Upper lobe of left lung (tissue), 4 donors: ENCODE measurements at regions not wholly inside any gene's neighbourhood (a gene's known extent, or its start where the extent isn't known, plus 50 kb on each side); places are given as distances from the start of the nearest gene placed in this dataset.

Source experiments
- POLR2A ChIP-seq, 4 donors: fragments of 450-650 bp; IDR thresholded peaks; one replicate each; pipeline ENCODE4 v1.5.1; 2016 to 2017; ENCODE audit warnings: antibody characterized with exemption in 4 of 4, mild to moderate bottlenecking in 2 of 4
- TF ChIP-seq, protein P1 (sequence below), 6 experiments: fragments of 450-650 bp in 4 of 6; fragments of 200-600 bp in 2 of 6; sonication (generic) in 2 of 6; IDR thresholded peaks; one replicate each; pipeline ENCODE4 v1.5.1; 2016 to 2019; ENCODE audit warnings: antibody characterized with exemption in 6 of 6

DNA sequence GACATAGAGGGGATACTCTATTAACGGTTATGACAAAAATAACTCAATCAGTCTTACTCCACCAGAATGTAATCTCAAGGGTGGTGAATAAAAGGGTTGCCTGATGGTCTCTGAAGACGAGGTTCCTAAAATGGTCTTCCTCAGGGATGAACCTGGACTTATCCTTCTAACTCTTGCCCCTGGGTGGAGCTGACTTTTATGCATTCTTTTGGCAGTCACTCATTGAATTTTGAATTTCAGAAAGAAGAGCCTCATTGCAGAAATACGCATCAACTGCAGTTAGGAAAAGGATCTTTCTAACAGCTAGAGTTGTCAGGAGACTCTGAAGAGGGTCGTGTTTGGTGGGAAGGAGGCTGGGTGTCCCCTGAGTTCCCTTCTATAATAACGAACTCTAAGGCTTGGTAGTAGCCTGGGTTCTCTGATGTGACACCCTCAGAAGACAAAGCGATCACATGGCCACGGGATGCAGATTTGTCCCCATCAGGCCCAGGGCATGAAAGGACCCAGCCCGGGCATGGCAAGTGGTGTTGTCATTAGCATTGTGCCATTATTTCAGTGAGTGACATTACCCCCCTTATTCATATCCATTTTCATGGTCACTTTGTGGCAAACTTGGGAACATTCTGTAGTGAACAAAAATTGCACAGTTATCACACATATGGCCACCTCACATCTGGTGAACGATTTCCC, 58.6 kb upstream of the JCAD start:
- TF ChIP-seq, protein P1, sequence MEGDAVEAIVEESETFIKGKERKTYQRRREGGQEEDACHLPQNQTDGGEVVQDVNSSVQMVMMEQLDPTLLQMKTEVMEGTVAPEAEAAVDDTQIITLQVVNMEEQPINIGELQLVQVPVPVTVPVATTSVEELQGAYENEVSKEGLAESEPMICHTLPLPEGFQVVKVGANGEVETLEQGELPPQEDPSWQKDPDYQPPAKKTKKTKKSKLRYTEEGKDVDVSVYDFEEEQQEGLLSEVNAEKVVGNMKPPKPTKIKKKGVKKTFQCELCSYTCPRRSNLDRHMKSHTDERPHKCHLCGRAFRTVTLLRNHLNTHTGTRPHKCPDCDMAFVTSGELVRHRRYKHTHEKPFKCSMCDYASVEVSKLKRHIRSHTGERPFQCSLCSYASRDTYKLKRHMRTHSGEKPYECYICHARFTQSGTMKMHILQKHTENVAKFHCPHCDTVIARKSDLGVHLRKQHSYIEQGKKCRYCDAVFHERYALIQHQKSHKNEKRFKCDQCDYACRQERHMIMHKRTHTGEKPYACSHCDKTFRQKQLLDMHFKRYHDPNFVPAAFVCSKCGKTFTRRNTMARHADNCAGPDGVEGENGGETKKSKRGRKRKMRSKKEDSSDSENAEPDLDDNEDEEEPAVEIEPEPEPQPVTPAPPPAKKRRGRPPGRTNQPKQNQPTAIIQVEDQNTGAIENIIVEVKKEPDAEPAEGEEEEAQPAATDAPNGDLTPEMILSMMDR (IDR thresholded peaks at IDR 0.05), result no peak
- no peak for TF ChIP-seq POLR2A (IDR thresholded peaks at IDR 0.05)
